ENCODE measurements at regions not wholly inside any gene's neighbourhood (a gene's known extent, or its start where the extent isn't known, plus 50 kb on each side); places are given as distances from the start of the nearest gene placed in this dataset.

- peaks cover 10% of the 10 kb centered on the region for H3K27me3 ChIP-seq (ENCODE audit: control insufficient read depth, insufficient read depth, low read length)
- ChIA-PET CTCF (no interaction called here), POLR2A (no interaction called here)
- intact Hi-C loops (cut with micrococcal nuclease; ENCODE audit: unreplicated experiment): no loop called here
- H3K9me3 ChIP-seq (ENCODE audit: control insufficient read depth, insufficient read depth, low read depth, low read length): no peaks in the 10 kb centered on the region
- no peaks in the 10 kb centered on the region for H3K4me1 ChIP-seq (ENCODE audit: control insufficient read depth, insufficient read depth, low read length)
- TF ChIP-seq REST (IDR thresholded peaks at IDR 0.05; ENCODE audit: insufficient read depth in 1 of 2, low read depth in 2 of 2, low read length in 1 of 2) (no peak), TCF7L2 (IDR thresholded peaks at IDR 0.05; ENCODE audit: low read depth, low read length) (no peak), POLR2AphosphoS5 (IDR thresholded peaks at IDR 0.05; ENCODE audit: low read depth, low read length) (no peak), SIN3A (IDR thresholded peaks at IDR 0.05; ENCODE audit: borderline replicate concordance, insufficient read depth, low read depth, low read length) (no peak), CTCF (IDR thresholded peaks at IDR 0.05) (no peak)
- H3K4me3 ChIP-seq (ENCODE audit: low read depth in 2 of 2, low read length in 2 of 2): no peak overlapping the region
- H3K36me3 ChIP-seq (ENCODE audit: control insufficient read depth, insufficient read depth, low read length): no peaks in the 10 kb centered on the region
- no TSS peak for BruUV-seq (replicated peaks)
- in situ Hi-C loops (cut with HindIII; ENCODE audit: low pct_unique_long_range_greater_than_20kb, low sequenced_read_pairs): no loop called here
- DNase-seq (ENCODE audit: low read depth, low spot score): no peak
- no peak overlapping the region for H3K27ac ChIP-seq (ENCODE audit: low read length)
- ATAC-seq: no peak
Measured at GRCh38 chr10:47218803-47219202, 81.2 kb upstream of the GDF10 start.

GRCh38 chr10:47222461-47222860, 77.5 kb upstream of the GDF10 start:
- BruUV-seq (replicated peaks): no TSS peak
- in situ Hi-C loops (cut with HindIII; ENCODE audit: low pct_unique_long_range_greater_than_20kb, low sequenced_read_pairs): no loop called here
- ATAC-seq: no peak
- ChIA-PET CTCF (no interaction called here), POLR2A (no interaction called here)
- intact Hi-C loops (cut with micrococcal nuclease; ENCODE audit: unreplicated experiment): no loop called here
- Histone ChIP-seq H3K4me3 (ENCODE audit: low read depth in 2 of 2, low read length in 2 of 2) (no peak overlapping the region), H3K9me3 (ENCODE audit: control insufficient read depth, insufficient read depth, low read depth, low read length) (no peaks in the 10 kb centered on the region), H3K36me3 (ENCODE audit: control insufficient read depth, insufficient read depth, low read length) (no peaks in the 10 kb centered on the region), H3K4me1 (ENCODE audit: control insufficient read depth, insufficient read depth, low read length) (no peaks in the 10 kb centered on the region), H3K27ac (ENCODE audit: low read length) (no peak overlapping the region), H3K27me3 (ENCODE audit: control insufficient read depth, insufficient read depth, low read length) (peaks cover 6% of the 10 kb centered on the region)
- TF ChIP-seq SIN3A (IDR thresholded peaks at IDR 0.05; ENCODE audit: borderline replicate concordance, insufficient read depth, low read depth, low read length): no peak
- TF ChIP-seq CTCF (IDR thresholded peaks at IDR 0.05): no peak
- TF ChIP-seq POLR2AphosphoS5 (IDR thresholded peaks at IDR 0.05; ENCODE audit: low read depth, low read length): no peak
- no peak for TF ChIP-seq TCF7L2 (IDR thresholded peaks at IDR 0.05; ENCODE audit: low read depth, low read length)
- no peak for TF ChIP-seq REST (IDR thresholded peaks at IDR 0.05; ENCODE audit: insufficient read depth in 1 of 2, low read depth in 2 of 2, low read length in 1 of 2)
- DNase-seq (ENCODE audit: low read depth, low spot score): no peak
